Neural cell (in vitro differentiated cells): ENCODE measurements at regions not wholly inside any gene's neighbourhood (a gene's known extent, or its start where the extent isn't known, plus 50 kb on each side); places are given as distances from the start of the nearest gene placed in this dataset.
"Not testable (repeated sequence)": the region's sequence is repeated elsewhere in the genome, so short reads cannot be mapped to it uniquely, and the experiment has no call there.

Source experiments
- H2AFZ ChIP-seq: fragments of 200-600, 300-800 bp; sonication (generic), shearing (Covaris generic); 2 replicates; pipeline ENCODE4 v1.6.0; 2014; ENCODE audit warnings: low read depth, mild to moderate bottlenecking, antibody characterized with exemption, low read length, moderate library complexity
- H3F3A ChIP-seq: fragments of 200-600 bp; shearing (Covaris generic); 2 replicates; pipeline ENCODE4 v1.6.1; 2016; ENCODE audit warnings: mild to moderate bottlenecking, moderate library complexity, mixed read lengths, antibody characterized with exemption, low read length; ENCODE audit not compliant: insufficient read depth, poor library complexity, severe bottlenecking
- H3K27ac ChIP-seq: fragments of 200-600, 300-800 bp; sonication (generic), shearing (Covaris generic); 2 replicates; pipeline ENCODE4 v1.5.1; 2014; ENCODE audit warnings: mild to moderate bottlenecking, low read length, moderate library complexity
- H3K27me3 ChIP-seq: fragments of 300-800, 200-600 bp; sonication (generic), shearing (Covaris generic); 2 replicates; pipeline ENCODE4 v1.6.0; 2014; ENCODE audit warnings: mild to moderate bottlenecking, low read depth, low read length, moderate library complexity; ENCODE audit not compliant: insufficient read depth
- H3K36me3 ChIP-seq: fragments of 300-800, 200-600 bp; sonication (generic), shearing (Covaris generic); 2 replicates; pipeline ENCODE4 v1.5.1; 2014; ENCODE audit warnings: mild to moderate bottlenecking, antibody characterized with exemption, low read length, moderate library complexity; ENCODE audit not compliant: insufficient read depth
- H3K4me2 ChIP-seq: fragments of 300-800, 200-600 bp; sonication (generic), shearing (Covaris generic); 2 replicates; pipeline ENCODE4 v1.6.0; 2014; ENCODE audit warnings: mild to moderate bottlenecking, low read length
- H3K4me3 ChIP-seq: fragments of 300-800, 200-600 bp; sonication (generic), shearing (Covaris generic); 2 replicates; pipeline ENCODE4 v1.5.1; 2014; ENCODE audit warnings: mild to moderate bottlenecking, low read length, moderate library complexity
- H3K79me2 ChIP-seq: fragments of 200-600 bp; shearing (Covaris generic); replicated peaks from 2 replicates; pipeline ENCODE4 v1.6.0; 2014; ENCODE audit warnings: mild to moderate bottlenecking, low read length, moderate library complexity; ENCODE audit not compliant: insufficient read depth
- H3K9ac ChIP-seq: fragments of 300-800, 200-600 bp; sonication (generic), shearing (Covaris generic); 2 replicates; pipeline ENCODE4 v1.6.1; 2016; ENCODE audit warnings: mild to moderate bottlenecking, low read length, mixed read lengths
- H3K9me2 ChIP-seq: fragments of 200-600 bp; shearing (Covaris generic); 2 replicates; pipeline ENCODE4 v1.6.1; 2016; ENCODE audit warnings: mild to moderate bottlenecking, low read length, mixed read lengths; ENCODE audit not compliant: insufficient read depth
- H3K9me3 ChIP-seq: fragments of 200-600, 300-800 bp; sonication (generic), shearing (Covaris generic); 2 replicates; pipeline ENCODE4 v1.6.1; 2016; ENCODE audit warnings: mild to moderate bottlenecking, mixed run types, low read length, moderate library complexity, mixed read lengths
- H4K20me1 ChIP-seq: fragments of 200-600 bp; shearing (Covaris generic); 2 replicates; pipeline ENCODE4 v1.6.1; 2016; ENCODE audit warnings: mild to moderate bottlenecking, mixed run types; ENCODE audit not compliant: insufficient read depth
- CTCF ChIP-seq: fragments of 450-650 bp; IDR thresholded peaks from 2 replicates; pipeline ENCODE4 v1.5.1; 2014; ENCODE audit warnings: antibody characterized with exemption, mild to moderate bottlenecking, moderate library complexity; ENCODE audit not compliant: poor library complexity, severe bottlenecking
- EP300 ChIP-seq: fragments of 450-650 bp; conservative IDR thresholded peaks from 2 replicates; pipeline ENCODE4 v1.6.1; 2014; ENCODE audit warnings: antibody characterized with exemption, mild to moderate bottlenecking, moderate library complexity; ENCODE audit not compliant: poor library complexity, severe bottlenecking
- EZH2 ChIP-seq: fragments of 200-600, 300-800 bp; shearing (Covaris generic), sonication (generic); IDR thresholded peaks from 2 replicates; pipeline ENCODE4 v1.6.1; 2014; ENCODE audit warnings: antibody characterized with exemption, low read length, borderline replicate concordance, mild to moderate bottlenecking; ENCODE audit not compliant: insufficient read depth, poor library complexity, severe bottlenecking
- MXI1 ChIP-seq: fragments of 450-650 bp; conservative IDR thresholded peaks from 2 replicates; pipeline ENCODE4 v1.6.1; 2014; ENCODE audit warnings: antibody characterized with exemption, mild to moderate bottlenecking; ENCODE audit not compliant: poor library complexity, severe bottlenecking
- POLR2AphosphoS5 ChIP-seq: IDR thresholded peaks from 2 replicates; pipeline ENCODE4 v1.6.1; 2012
- RAD21 ChIP-seq: fragments of 450-650 bp; conservative IDR thresholded peaks from 2 replicates; pipeline ENCODE4 v1.6.1; 2014; ENCODE audit warnings: antibody characterized with exemption, mild to moderate bottlenecking, moderate library complexity
- REST ChIP-seq: IDR thresholded peaks from 2 replicates; pipeline ENCODE4 v1.6.1; 2012; ENCODE audit warnings: borderline replicate concordance
- SMC3 ChIP-seq: fragments of 450-650 bp; conservative IDR thresholded peaks from 2 replicates; pipeline ENCODE4 v1.6.1; 2014; ENCODE audit warnings: antibody characterized with exemption, mild to moderate bottlenecking, moderate library complexity; ENCODE audit not compliant: poor library complexity
- TAF1 ChIP-seq: IDR thresholded peaks from 2 replicates; pipeline ENCODE4 v1.6.1; 2012; ENCODE audit warnings: low read depth

- no peaks in the 10 kb centered on the region for H3K36me3 ChIP-seq
- H3F3A ChIP-seq = no peaks in the 10 kb centered on the region
- TF ChIP-seq EZH2 = no peak
- TF ChIP-seq REST = no peak
- no peak for TF ChIP-seq POLR2AphosphoS5
- TF ChIP-seq TAF1 = no peak
- no peak for TF ChIP-seq MXI1
- no peak for TF ChIP-seq SMC3
- no peak for TF ChIP-seq CTCF
- no peak for TF ChIP-seq EP300
- TF ChIP-seq RAD21 = no peak
- no peaks in the 10 kb centered on the region for H3K27me3 ChIP-seq
- H2AFZ ChIP-seq = no peak overlapping the region
- no peaks in the 10 kb centered on the region for H4K20me1 ChIP-seq
- no peaks in the 10 kb centered on the region for H3K9me2 ChIP-seq
- H3K9me3 ChIP-seq = no peaks in the 10 kb centered on the region
- H3K79me2 ChIP-seq = peaks cover 26% of the 10 kb centered on the region
- H3K4me3 ChIP-seq = no peak overlapping the region
- H3K4me2 ChIP-seq = no peak overlapping the region
- no peak overlapping the region for H3K27ac ChIP-seq
- H3K9ac ChIP-seq = no peak overlapping the region
Measured at GRCh38 chr17:68107373-68107772, 71.8 kb downstream of the KPNA2 start.

- Histone ChIP-seq H3K9me3 (no peaks in the 10 kb centered on the region), H3K9me2 (no peaks in the 10 kb centered on the region), H3F3A (no peaks in the 10 kb centered on the region), H3K4me3 (no peak overlapping the region), H3K27me3 (no peaks in the 10 kb centered on the region), H3K9ac (no peak overlapping the region), H3K27ac (no peak overlapping the region), H3K4me2 (no peak overlapping the region), H4K20me1 (no peaks in the 10 kb centered on the region), H3K79me2 (peaks cover 18% of the 10 kb centered on the region), H2AFZ (no peak overlapping the region), H3K36me3 (no peaks in the 10 kb centered on the region)
- TF ChIP-seq RAD21 = no peak
- no peak for TF ChIP-seq MXI1
- no peak for TF ChIP-seq TAF1
- no peak for TF ChIP-seq EZH2
- TF ChIP-seq REST = no peak
- no peak for TF ChIP-seq SMC3
- no peak for TF ChIP-seq POLR2AphosphoS5
- TF ChIP-seq EP300 = no peak
Measured at GRCh38 chr17:68108313-68109000, 72.9 kb downstream of the KPNA2 start.

- not testable (repeated sequence) for H3K36me3 ChIP-seq, H3K4me3 ChIP-seq, H3K27me3 ChIP-seq, H2AFZ ChIP-seq, H3K27ac ChIP-seq, H3K9me3 ChIP-seq, H4K20me1 ChIP-seq, H3K9me2 ChIP-seq, H3K9ac ChIP-seq, H3F3A ChIP-seq, H3K4me2 ChIP-seq, H3K79me2 ChIP-seq
Measured at GRCh38 chr17:68109404-68109803, 73.9 kb downstream of the KPNA2 start.

GRCh38 chr17:68116211-68116610 is 80.7 kb downstream of the KPNA2 start:
- H4K20me1 ChIP-seq = not testable (repeated sequence)

More at GRCh38 chr17:68116211-68116610, 80.7 kb downstream of the KPNA2 start:
- not testable (repeated sequence) for H3F3A ChIP-seq, H3K9me3 ChIP-seq, H3K9me2 ChIP-seq, H3K27me3 ChIP-seq, H3K4me2 ChIP-seq, H2AFZ ChIP-seq, H3K27ac ChIP-seq, H3K79me2 ChIP-seq, H3K9ac ChIP-seq, H3K4me3 ChIP-seq, H3K36me3 ChIP-seq
